ENCODE measurements at regions not wholly inside any gene's neighbourhood (a gene's known extent, or its start where the extent isn't known, plus 50 kb on each side); places are given as distances from the start of the nearest gene placed in this dataset.

DNA sequence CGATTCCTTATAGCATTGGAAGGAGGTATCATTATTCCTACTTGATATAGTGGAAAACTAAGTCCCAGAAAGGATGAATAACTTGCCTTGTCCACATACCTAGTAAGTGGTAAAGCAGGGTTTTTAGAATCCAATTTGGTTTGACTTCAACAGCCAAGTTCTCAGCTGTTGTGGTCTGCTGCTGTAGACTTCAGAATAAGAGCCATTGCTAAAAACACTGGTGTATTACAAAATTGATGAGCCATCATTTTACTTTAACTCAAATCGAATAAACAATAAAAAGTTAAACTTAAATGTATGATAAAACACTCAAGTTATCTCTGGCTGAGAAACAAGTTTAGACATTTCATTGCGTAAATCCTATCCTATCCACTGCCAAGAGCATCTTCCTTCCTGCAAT, 610.8 kb downstream of the TLE1 start:
- Histone ChIP-seq H3K14ac (ENCODE audit: insufficient read depth, low read length) (no peak overlapping the region), H4K5ac (ENCODE audit: insufficient read length, low read depth, low read length) (no peak overlapping the region), H4K8ac (replicated peaks; ENCODE audit: insufficient read length, low read depth, low read length) (no peak overlapping the region), H3K79me2 (ENCODE audit: insufficient read depth, low read length) (no peaks in the 10 kb centered on the region), H4K20me1 (ENCODE audit: control insufficient read depth, insufficient read depth, insufficient read length) (no peaks in the 10 kb centered on the region), H3K23me2 (ENCODE audit: insufficient read length, low read depth, low read length, poor library complexity, severe bottlenecking) (no peaks in the 10 kb centered on the region), H3K23ac (ENCODE audit: insufficient read length, low read depth, low read length) (no peak overlapping the region), H2BK12ac (ENCODE audit: insufficient read length, low read depth, low read length) (no peak overlapping the region), H2AK5ac (ENCODE audit: insufficient read length, low read length) (no peak overlapping the region), H3K4me1 (ENCODE audit: insufficient read depth, low read length) (no peaks in the 10 kb centered on the region), H3K27me3 (ENCODE audit: insufficient read depth, low read length) (no peaks in the 10 kb centered on the region), H2AFZ (ENCODE audit: low read length) (no peak overlapping the region), H2BK5ac (ENCODE audit: insufficient read length, low read length) (no peak overlapping the region), H3K27ac (ENCODE audit: insufficient read length, low read depth, low read length) (no peak overlapping the region), H3K18ac (ENCODE audit: insufficient read length, low read depth, low read length) (no peak overlapping the region), H2BK120ac (ENCODE audit: low read depth, low read length, poor library complexity, severe bottlenecking) (no peak overlapping the region), H3K9me3 (ENCODE audit: control insufficient read depth, low read depth, low read length) (no peaks in the 10 kb centered on the region), H3K4me2 (ENCODE audit: insufficient read depth, insufficient read length, low read length) (no peak overlapping the region), H3K56ac (ENCODE audit: insufficient read length, low read depth, low read length) (no peak overlapping the region), H2BK15ac (ENCODE audit: low read depth, low read length) (no peak overlapping the region), H2BK20ac (ENCODE audit: low read depth, low read length, poor library complexity, severe bottlenecking) (no peak overlapping the region), H3K4ac (ENCODE audit: low read depth, low read length) (no peak overlapping the region), H3K79me1 (ENCODE audit: insufficient read depth, low read depth, low read length, poor library complexity, severe bottlenecking) (no peaks in the 10 kb centered on the region), H3K9ac (ENCODE audit: extremely low read depth, insufficient read length, low read length) (no peak overlapping the region), H4K91ac (ENCODE audit: insufficient read length, low read depth, low read length) (no peak overlapping the region), H3T11ph (ENCODE audit: low read length) (no peak overlapping the region)
- H3K27me3 Mint-ChIP-seq (ENCODE audit: low read depth), result no peaks in the 10 kb centered on the region
- H3K9me3 Mint-ChIP-seq, result no peaks in the 10 kb centered on the region
- H3K4me1 Mint-ChIP-seq, result peaks cover 9 to 10% of the 10 kb centered on the region in 2 experiments
- H3K36me3 Mint-ChIP-seq (ENCODE audit: insufficient read depth in 1 of 3, low read depth in 3 of 3), result no peaks in the 10 kb centered on the region
- DNase-seq, result no peak
- TF ChIP-seq, protein P1, sequence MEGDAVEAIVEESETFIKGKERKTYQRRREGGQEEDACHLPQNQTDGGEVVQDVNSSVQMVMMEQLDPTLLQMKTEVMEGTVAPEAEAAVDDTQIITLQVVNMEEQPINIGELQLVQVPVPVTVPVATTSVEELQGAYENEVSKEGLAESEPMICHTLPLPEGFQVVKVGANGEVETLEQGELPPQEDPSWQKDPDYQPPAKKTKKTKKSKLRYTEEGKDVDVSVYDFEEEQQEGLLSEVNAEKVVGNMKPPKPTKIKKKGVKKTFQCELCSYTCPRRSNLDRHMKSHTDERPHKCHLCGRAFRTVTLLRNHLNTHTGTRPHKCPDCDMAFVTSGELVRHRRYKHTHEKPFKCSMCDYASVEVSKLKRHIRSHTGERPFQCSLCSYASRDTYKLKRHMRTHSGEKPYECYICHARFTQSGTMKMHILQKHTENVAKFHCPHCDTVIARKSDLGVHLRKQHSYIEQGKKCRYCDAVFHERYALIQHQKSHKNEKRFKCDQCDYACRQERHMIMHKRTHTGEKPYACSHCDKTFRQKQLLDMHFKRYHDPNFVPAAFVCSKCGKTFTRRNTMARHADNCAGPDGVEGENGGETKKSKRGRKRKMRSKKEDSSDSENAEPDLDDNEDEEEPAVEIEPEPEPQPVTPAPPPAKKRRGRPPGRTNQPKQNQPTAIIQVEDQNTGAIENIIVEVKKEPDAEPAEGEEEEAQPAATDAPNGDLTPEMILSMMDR (conservative IDR thresholded peaks at IDR 0.05), result no peak
- H3K4me3 Mint-ChIP-seq, result no peak overlapping the region
- no CpG with 5 or more reads among the region's 3 CpGs for WGBS (ENCODE audit: extremely low coverage, insufficient read length, low lambda C conversion rate)
- no peak overlapping the region for H3K27ac Mint-ChIP-seq

Data from H9 (cell line).